Activated CD4-positive, alpha-beta T cell treated with anti-CD3 and anti-CD28 coated beads, Interleukin-2, amount 10 ng/mL, durations not matched to agents 24 days and 14 days (primary cell): ENCODE measurements at regions not wholly inside any gene's neighbourhood (a gene's known extent, or its start where the extent isn't known, plus 50 kb on each side); places are given as distances from the start of the nearest gene placed in this dataset.
"Not testable (repeated sequence)": the region's sequence is repeated elsewhere in the genome, so short reads cannot be mapped to it uniquely, and the experiment has no call there.

Experiments
- DNase-seq: peaks from one replicate; pipeline ENCODE4 v3.0.0; 2022
- H3K27ac Mint-ChIP-seq: one replicate; pipeline ENCODE4 v1.8.0; 2022; ENCODE audit warnings: mild to moderate bottlenecking, mixed read lengths
- H3K27me3 Mint-ChIP-seq: one replicate; pipeline ENCODE4 v1.8.0; 2022; ENCODE audit warnings: mixed read lengths
- H3K36me3 Mint-ChIP-seq: one replicate; pipeline ENCODE4 v1.8.0; 2022; ENCODE audit warnings: low read depth, mild to moderate bottlenecking, mixed read lengths
- H3K4me1 Mint-ChIP-seq: one replicate; pipeline ENCODE4 v1.8.0; 2021; ENCODE audit warnings: mixed read lengths
- H3K4me3 Mint-ChIP-seq: one replicate; pipeline ENCODE4 v1.8.0; 2022; ENCODE audit warnings: mild to moderate bottlenecking, moderate library complexity, mixed read lengths
- H3K9me3 Mint-ChIP-seq: one replicate; pipeline ENCODE4 v1.8.0; 2021; ENCODE audit warnings: mixed read lengths
- intact Hi-C: fragments of 100-400 bp; cut with micrococcal nuclease; formaldehyde crosslinking; loops from one replicate; pipeline ENCODE4 v1.15.1; 2023

DNA sequence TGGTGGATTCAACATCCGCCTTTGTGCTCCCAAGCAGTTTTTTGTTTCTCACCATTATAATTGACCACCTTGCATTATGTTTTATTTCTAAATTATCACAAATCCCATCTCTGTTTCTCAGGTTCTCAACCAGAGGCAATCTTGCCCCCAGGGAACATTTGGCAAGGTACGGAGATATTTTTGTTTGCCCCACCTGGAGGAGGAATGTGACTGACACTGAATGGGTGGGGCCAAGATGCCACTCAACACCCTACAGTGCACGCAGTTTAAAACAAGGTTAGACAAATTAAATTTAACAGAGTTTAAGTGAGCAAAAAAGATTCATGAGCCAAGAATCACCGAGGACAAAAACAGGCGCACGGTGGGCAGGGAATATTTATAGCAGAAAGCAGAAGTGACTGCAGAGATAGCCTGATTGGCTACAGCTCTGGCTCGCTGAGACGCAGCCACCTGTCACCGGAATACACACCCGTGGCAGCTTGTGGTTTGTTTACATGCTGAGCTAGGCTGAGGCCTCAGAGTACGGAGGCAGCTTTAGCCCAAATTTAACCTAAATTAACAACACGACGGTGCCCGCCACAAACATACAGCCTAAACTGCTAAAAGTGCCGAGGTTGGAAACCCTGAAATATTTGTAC is 150.0 kb upstream of the ALKAL2 start:
- Mint-ChIP-seq H3K9me3 (no peaks in the 10 kb centered on the region), H3K36me3 (no peaks in the 10 kb centered on the region), H3K27ac (peak overlapping the region; percentile 68), H3K4me3 (peak overlapping the region; percentile 81), H3K27me3 (peaks cover 3% of the 10 kb centered on the region), H3K4me1 (peaks cover 22% of the 10 kb centered on the region)
- intact Hi-C loops: no loop called here
- peak; percentile 91 for DNase-seq

DNA sequence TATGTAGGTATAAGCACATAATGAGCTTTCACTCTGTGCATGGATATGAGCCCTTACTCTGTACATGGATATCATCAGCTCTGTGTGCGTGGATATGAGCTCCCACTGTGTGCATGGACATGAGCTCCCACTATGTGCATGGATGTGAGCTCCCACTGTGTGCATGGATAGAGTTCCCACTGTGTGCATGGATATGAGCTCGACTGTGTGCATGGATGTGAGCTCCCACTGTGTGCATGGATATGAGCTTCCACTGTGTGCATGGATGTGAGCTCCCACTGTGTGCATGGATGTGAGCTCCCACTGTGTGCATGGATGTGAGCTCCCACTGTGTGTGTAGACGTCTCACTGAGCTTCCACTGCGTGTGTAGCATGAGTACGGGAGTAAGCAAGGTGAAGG is 149.3 kb upstream of the ALKAL2 start:
- Mint-ChIP-seq H3K27me3 (peaks cover 5% of the 10 kb centered on the region), H3K4me1 (peaks cover 22% of the 10 kb centered on the region), H3K4me3 (peak overlapping the region; percentile 81), H3K27ac (no peak overlapping the region), H3K9me3 (no peaks in the 10 kb centered on the region), H3K36me3 (no peaks in the 10 kb centered on the region)
- intact Hi-C loops: no loop called here
- DNase-seq: peak; percentile 49

DNA sequence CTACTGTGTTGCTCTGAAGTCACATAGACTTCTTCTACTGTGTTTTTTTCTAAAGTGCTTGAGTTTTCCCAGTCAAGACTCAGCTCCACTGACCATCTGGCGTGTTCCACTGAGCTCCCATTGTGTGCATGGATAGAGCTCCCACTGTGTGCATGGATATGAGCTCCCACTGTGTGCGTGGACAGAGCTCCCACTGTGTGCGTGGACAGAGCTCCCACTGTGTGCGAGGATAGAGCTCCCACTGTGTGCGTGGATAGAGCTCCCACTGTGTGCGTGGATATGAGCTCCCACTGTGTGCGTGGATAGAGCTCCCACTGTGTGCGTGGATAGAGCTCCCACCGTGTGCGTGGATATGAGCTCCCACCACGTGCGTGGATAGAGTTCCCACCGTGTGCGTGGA is 148.3 kb upstream of the ALKAL2 start:
- Mint-ChIP-seq H3K27ac (no peak overlapping the region), H3K36me3 (no peaks in the 10 kb centered on the region), H3K4me1 (peaks cover 22% of the 10 kb centered on the region), H3K9me3 (no peaks in the 10 kb centered on the region), H3K4me3 (no peak overlapping the region), H3K27me3 (peaks cover 5% of the 10 kb centered on the region)
- DNase-seq: peak; percentile 8
- intact Hi-C loops: no loop called here

DNA sequence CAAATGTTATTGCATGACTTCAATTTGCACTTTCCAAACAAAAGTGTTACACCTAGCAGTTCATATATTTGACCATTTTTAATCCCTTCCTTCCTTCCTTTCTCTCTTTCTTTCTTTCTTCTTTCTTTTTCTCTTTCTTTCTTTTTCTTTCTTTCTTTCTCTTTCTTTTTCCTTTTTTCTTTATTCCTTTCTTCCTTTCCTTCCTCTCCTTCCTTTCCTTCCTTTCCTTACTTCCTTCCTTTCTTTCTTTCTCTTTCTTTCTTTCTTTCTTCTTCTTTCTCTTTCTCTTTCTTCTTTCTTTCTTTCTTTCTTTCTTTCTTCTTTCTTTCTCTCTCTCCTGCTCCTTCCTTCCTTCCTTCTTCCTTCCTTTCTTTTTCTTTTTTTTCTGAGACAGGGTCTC is 146.7 kb upstream of the ALKAL2 start:
- DNase-seq: no peak
- Mint-ChIP-seq H3K27ac (no peak overlapping the region), H3K36me3 (no peaks in the 10 kb centered on the region), H3K4me3 (no peak overlapping the region), H3K27me3 (peaks cover 5% of the 10 kb centered on the region), H3K4me1 (peaks cover 35% of the 10 kb centered on the region), H3K9me3 (no peaks in the 10 kb centered on the region)
- intact Hi-C loops: loop anchor here (5.0 kb wide), 1 partner anchor 42 kb away; no protein-coding TSS in a partner anchor

DNA sequence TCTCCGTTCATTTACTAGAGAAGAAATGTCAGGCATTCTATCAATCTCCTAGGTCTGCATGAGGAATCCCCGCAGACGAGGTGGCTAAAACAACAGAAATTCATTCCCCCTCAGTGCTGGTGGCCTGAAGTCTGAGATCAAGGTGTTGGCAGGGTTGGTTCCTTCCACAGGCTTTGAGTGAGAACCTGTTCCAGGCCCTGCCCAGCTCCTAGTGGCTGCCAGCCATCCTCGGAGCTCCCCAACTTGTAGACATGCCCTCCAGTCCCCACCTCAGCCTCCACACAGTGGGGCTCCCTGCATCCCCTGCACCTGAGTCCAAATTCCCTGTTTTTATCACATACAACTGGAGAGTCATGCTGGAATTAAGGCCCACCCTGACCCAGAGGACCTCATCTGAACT is 145.3 kb upstream of the ALKAL2 start:
- H3K9me3 Mint-ChIP-seq: peaks cover 5% of the 10 kb centered on the region
- peaks cover 37% of the 10 kb centered on the region for H3K4me1 Mint-ChIP-seq
- no peak overlapping the region for H3K4me3 Mint-ChIP-seq
- intact Hi-C loops: loop anchor here (5.0 kb wide), 1 partner anchor 41 kb away; no protein-coding TSS in a partner anchor
- DNase-seq: peak; percentile 51
- H3K27ac Mint-ChIP-seq: no peak overlapping the region
- no peaks in the 10 kb centered on the region for H3K36me3 Mint-ChIP-seq
- H3K27me3 Mint-ChIP-seq: peaks cover 5% of the 10 kb centered on the region

DNA sequence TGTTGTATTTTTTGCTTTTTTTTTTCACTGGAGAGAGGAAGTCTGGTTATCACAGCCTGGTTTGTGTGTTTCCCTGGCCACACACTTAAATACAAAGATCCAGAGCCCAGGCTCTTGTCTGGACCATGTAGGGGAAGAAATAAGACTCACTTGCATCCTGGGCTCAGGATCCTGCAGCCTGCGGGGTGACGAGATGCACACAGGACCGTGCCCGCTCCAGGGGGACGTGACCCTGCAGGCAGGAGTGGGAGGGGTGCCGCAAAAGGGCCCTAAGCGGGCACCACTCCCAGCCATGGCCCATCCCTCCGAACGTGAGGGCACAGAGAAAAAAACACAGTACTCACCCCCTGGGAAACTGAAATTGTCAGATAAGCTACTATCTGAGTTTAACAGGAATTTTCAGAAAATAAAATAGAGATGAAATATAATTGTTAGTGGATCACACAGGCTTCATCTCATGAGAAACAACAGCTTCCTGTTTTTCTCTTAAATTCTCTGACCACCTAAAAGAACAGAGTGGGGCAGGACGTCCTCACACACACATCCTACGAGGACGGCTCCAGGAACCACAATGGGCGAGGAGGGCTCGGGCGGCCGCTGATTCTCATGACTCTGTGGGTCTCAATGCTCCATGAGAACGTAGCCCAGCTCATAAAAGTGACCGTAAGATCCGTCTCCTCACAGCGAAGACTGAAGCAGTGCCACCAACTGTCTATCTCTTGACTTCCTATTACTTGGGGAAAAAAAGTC is 142.6 kb upstream of the ALKAL2 start:
- peaks cover 5% of the 10 kb centered on the region for H3K9me3 Mint-ChIP-seq
- no peaks in the 10 kb centered on the region for H3K36me3 Mint-ChIP-seq
- intact Hi-C loops: loop anchor here (5.0 kb wide), 1 partner anchor 38 kb away; no protein-coding TSS in a partner anchor
- DNase-seq: peak; percentile 64
- H3K27me3 Mint-ChIP-seq: peaks cover 5% of the 10 kb centered on the region
- peaks cover 27% of the 10 kb centered on the region for H3K4me1 Mint-ChIP-seq
- H3K4me3 Mint-ChIP-seq: peak overlapping the region; percentile 63
- H3K27ac Mint-ChIP-seq: peak overlapping the region; percentile 80

DNA sequence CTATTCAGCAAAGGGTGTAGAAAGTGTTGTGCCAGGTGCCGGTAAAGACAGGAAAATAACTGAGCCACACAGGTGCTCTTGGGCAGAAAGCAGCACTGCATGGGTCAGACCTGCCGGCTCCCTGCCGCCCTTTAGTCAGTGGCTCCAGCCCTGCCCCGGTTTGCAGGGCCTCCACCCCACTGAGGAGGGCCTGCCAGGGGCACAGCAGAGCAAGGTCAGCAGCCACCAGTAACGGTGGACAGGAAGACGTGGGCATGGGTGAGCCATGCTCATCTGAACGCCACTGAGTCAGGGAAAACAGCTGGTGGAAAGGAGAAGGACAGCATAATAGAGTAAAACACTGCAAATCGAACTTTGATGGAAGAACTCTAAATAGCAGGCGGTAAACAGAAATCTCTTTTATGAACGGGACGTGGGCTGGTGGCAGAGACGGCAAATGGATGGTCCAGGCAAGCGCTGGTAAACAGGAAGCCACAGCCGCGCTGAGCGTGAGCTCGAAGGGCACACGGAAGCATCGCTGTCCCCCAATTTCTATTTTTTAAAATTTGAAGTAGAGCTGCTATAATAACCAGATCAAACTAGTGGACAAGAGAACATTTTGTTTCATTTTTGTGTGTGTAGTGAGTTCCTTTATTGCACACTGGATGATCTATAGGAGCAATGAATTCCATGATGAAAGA is 141.8 kb upstream of the ALKAL2 start:
- peaks cover 5% of the 10 kb centered on the region for H3K27me3 Mint-ChIP-seq
- H3K4me3 Mint-ChIP-seq: peak overlapping the region; percentile 63
- peak; percentile 79 for DNase-seq
- H3K27ac Mint-ChIP-seq: peak overlapping the region; percentile 80
- H3K4me1 Mint-ChIP-seq: peaks cover 25% of the 10 kb centered on the region
- intact Hi-C loops: loop anchor here (5.0 kb wide), 1 partner anchor 37 kb away; no protein-coding TSS in a partner anchor
- no peaks in the 10 kb centered on the region for H3K36me3 Mint-ChIP-seq
- peaks cover 5% of the 10 kb centered on the region for H3K9me3 Mint-ChIP-seq

DNA sequence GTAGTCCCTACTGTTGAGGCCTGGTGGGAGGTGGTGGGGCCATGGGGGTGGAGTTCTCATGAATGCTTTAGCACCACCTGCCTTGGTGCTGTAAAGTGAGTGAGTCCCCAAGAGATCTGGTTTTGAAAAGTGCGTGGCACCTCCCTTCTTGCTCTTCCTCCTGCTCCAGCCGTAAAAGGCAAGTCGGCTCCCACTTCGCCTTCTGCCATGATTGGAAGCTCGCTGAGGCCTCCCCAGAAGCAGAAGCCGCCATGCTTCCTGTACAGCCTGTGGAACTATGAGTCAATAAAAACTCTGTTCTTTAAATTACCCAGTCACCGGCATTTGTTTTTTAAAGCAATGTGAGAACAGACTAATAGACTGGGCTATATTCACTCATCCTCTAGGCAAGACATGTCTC is 141.3 kb upstream of the ALKAL2 start:
- peak overlapping the region; percentile 63 for H3K4me3 Mint-ChIP-seq

DNA sequence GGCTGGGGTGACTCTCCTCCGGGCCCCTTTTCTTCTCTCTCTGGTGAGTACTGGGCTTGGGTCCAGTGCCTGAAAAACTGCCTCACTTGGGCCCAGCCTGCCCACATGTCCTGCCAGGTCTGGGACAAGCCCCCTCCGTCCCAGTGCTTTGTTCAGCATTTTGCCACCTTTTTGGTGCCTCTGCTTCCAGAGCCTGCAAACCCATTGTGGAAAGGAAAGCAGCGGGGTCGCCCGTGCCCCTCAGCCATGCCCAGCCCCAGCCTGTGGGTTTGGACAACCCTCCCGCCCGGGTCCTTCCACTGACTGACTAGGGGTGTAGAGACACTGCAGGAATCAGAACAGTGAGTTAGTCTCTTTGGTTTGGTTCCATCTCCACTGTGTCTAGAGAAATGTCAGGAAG is 140.7 kb upstream of the ALKAL2 start:
- Mint-ChIP-seq H3K27ac (no peak overlapping the region), H3K36me3 (no peaks in the 10 kb centered on the region), H3K9me3 (peaks cover 5% of the 10 kb centered on the region), H3K27me3 (peaks cover 4% of the 10 kb centered on the region), H3K4me1 (peaks cover 21% of the 10 kb centered on the region), H3K4me3 (no peak overlapping the region)
- intact Hi-C loops: no loop called here
- DNase-seq: peak; percentile 49

More for the DNA sequence above, 141.3 kb upstream of the ALKAL2 start:
- intact Hi-C loops: no loop called here
- peak; percentile 56 for DNase-seq
- H3K27ac Mint-ChIP-seq: peak overlapping the region; percentile 80
- H3K27me3 Mint-ChIP-seq: peaks cover 3% of the 10 kb centered on the region
- no peaks in the 10 kb centered on the region for H3K36me3 Mint-ChIP-seq
- H3K9me3 Mint-ChIP-seq: peaks cover 5% of the 10 kb centered on the region
- H3K4me1 Mint-ChIP-seq: peaks cover 21% of the 10 kb centered on the region

DNA sequence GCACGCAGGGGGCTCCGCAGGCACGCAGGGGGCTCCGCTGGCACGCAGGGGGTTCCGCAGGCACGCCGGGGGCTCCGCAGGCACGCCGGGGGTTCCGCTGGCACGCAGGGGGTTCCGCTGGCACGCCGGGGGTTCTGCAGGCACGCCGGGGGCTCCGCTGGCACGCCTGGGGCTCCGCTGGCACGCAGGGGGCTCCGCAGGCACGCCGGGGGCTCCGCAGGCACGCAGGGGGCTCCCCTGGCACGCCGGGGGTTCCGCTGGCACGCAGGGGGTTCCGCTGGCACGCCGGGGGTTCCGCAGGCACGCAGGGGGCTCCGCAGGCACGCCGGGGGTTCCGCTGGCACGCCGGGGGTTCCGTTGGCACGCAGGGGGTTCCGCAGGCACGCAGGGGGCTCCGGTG is 138.8 kb upstream of the ALKAL2 start:
- H3K27ac Mint-ChIP-seq, intact Hi-C loops, H3K27me3 Mint-ChIP-seq, H3K36me3 Mint-ChIP-seq, DNase-seq, H3K9me3 Mint-ChIP-seq, H3K4me3 Mint-ChIP-seq: not testable (repeated sequence)
- H3K4me1 Mint-ChIP-seq: peaks cover 21% of the 10 kb centered on the region

DNA sequence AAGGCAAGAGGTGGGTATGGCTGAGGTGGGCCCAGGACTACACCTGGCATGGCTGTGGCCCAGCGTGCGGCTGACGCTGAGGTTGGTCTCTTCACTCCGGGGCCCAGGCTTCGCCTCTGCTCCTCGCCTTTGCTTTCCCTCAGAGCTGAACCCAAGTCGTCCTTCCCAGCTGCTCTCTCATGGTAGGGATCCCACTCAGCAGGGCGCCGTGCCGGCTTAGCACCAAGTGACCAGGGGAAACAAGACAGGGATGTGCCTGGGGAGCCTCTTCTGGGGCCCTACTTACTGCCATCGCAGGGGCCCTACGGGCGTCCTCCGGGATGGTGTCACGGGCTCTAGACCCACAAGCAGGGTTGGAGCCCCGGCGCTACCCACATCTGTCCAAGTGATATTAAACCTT is 138.1 kb upstream of the ALKAL2 start:
- peaks cover 3% of the 10 kb centered on the region for H3K27me3 Mint-ChIP-seq
- H3K27ac Mint-ChIP-seq: no peak overlapping the region

DNA sequence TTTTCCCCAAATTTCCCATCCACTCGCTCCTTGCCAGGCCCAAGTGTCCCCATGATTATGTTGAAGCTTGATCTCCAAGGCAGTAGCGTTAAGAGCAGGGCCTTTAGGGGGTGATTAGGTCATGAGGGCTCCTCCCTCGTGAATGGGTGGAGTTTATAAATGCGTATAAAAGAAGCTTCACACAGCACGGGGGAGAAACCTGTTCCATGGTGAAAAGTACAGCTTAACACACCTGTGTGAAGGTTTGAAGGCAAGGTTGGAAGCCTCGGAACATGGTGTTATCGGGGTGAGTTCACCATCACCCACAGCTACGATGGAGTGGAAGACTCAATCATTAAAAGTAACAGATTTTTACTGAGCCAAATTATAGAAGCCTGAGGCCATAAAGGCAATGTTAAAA is 137.4 kb upstream of the ALKAL2 start:
- Mint-ChIP-seq H3K9me3 (peaks cover 5% of the 10 kb centered on the region), H3K4me3 (no peak overlapping the region), H3K36me3 (no peaks in the 10 kb centered on the region), H3K27ac (no peak overlapping the region), H3K4me1 (peaks cover 14% of the 10 kb centered on the region), H3K27me3 (peaks cover 3% of the 10 kb centered on the region)
- no peak for DNase-seq
- intact Hi-C loops: no loop called here

More for the DNA sequence above, 138.1 kb upstream of the ALKAL2 start:
- peaks cover 21% of the 10 kb centered on the region for H3K4me1 Mint-ChIP-seq
- intact Hi-C loops: no loop called here
- H3K4me3 Mint-ChIP-seq: no peak overlapping the region
- no peaks in the 10 kb centered on the region for H3K36me3 Mint-ChIP-seq
- DNase-seq: no peak
- peaks cover 5% of the 10 kb centered on the region for H3K9me3 Mint-ChIP-seq

DNA sequence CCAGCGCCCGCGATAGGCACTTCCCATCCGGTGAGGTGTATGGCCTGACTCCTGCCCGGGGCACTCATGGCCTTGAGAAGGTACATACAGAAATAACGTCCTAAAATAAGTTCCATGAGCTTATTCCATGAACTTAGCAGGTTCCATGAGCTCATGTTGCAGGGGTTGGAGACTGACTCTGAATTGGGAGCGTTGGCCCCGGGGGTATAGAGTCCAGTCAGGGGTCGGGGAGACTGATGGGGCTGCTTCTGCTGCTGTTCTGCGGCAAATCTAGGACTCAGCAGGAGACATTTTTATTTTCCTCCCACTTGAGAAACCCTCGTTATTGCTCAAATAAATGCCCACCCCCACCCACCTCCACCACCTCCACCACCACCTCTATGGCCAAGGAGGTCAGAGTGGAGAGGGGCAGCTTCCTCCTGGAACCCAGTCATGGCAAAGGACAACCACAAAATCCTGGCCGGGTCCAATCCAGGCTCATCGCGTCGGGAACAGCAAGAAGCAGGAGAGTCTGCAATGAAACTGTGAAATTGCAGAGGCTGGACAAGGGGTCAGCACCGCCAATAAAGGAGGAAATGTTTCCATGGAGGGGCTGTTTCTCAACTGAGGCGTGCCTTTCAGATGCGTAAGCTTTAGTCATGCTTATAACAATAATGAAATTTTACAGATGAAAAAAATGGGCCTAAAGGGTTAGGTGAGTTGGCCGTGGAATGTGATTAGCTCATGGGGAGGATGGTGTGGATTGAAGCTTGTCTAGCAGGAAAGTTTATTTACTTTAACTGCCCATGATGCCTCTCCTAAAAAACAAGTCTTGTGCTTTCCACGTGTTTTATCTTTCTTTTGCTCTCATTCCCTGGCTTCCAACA is 136.6 kb upstream of the ALKAL2 start:
- Mint-ChIP-seq H3K27me3 (peaks cover 3% of the 10 kb centered on the region), H3K27ac (no peak overlapping the region), H3K4me3 (no peak overlapping the region), H3K36me3 (no peaks in the 10 kb centered on the region), H3K4me1 (peaks cover 7% of the 10 kb centered on the region), H3K9me3 (peaks cover 4% of the 10 kb centered on the region)
- peak; percentile 39 for DNase-seq
- intact Hi-C loops: no loop called here
